HG03520 (cell line): ENCODE measurements at regions not wholly inside any gene's neighbourhood (a gene's known extent, or its start where the extent isn't known, plus 50 kb on each side); places are given as distances from the start of the nearest gene placed in this dataset.

Source experiments
- ATAC-seq: cut with Tn5 transposase; IDR thresholded peaks from one replicate; pipeline ENCODE4 v1.9.1; 2021; ENCODE audit warnings: mild to moderate bottlenecking, moderate library complexity; ENCODE audit not compliant: unreplicated experiment

- ATAC-seq, result no peak
Measured at GRCh38 chr1:204818998-204819397, 51.7 kb upstream of the NFASC start.

DNA sequence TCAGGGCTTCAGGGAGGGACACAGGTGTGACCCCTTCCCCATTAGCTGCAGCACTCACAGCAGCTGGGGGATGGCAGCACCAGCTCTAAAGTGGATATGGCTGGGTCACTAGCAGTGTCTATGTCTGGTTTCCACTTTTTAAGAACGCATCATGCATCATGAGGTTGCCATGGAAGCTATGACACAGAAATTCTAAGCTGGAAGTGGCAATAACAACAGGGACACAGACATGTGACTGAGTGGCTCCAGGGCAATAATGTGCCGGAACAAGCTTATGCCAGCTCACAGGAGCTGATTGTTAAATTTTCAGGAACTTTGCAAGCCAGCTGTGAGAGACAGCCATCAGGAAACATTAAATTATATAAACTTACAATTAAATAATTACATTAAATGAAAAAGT lies 51.2 kb upstream of the NFASC start:
- ATAC-seq, result no peak
